ENCODE measurements at regions not wholly inside any gene's neighbourhood (a gene's known extent, or its start where the extent isn't known, plus 50 kb on each side); places are given as distances from the start of the nearest gene placed in this dataset.

DNA sequence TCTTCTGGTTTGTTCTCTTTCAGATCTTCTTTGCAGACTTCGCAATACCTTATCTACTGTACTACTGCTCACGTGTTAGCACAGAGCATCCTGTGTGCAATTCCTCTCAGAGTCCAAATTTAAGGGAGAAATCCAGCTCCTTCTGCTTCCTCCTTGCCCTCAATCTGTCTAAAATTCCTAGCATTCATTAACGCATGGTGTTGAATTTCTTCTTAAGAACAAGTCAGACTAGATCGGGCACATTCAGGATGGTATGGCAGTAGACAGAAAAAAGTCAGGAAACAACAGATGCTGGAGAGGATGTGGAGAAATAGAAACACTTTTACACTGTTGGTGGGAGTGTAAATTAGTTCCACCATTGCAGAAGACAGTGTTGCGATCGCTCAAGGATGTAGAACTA lies 206.1 kb upstream of the CDH7 start:
- DNase-seq, result no peak

DNA sequence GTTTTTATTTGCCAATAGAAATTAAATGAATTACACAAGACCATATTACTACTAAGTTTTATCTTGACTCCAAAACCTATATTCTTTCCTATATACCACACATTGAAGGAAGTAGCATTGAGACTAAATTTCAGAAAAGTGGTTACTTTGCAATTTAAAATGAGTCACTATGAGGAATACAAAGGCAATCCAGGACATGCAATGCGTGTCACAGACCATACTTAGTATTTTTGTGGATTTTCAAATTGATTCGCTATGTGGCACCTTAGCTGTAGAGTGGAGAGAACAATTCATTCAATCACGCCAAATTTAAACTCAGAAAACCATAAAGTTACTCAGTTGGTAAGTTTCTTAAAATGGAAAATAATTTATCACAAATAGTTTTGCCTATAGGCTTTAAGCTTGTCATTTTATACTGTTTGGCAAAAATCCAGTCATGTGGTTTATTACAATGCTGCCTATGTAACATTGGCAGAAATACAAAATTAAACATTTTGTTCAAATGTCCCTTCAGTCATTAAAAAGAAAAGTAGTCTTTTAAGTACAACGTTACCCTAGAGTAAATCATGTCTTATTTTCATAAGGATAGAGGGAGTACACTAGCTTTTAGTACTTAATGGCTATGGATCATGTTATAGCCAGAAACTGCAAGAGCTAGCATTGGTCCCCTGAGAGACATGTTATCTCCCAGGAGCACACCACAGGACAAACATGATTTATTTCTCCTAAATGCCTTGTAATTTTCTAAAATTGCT lies 222.8 kb upstream of the CDH7 start:
- no peak for DNase-seq

DNA sequence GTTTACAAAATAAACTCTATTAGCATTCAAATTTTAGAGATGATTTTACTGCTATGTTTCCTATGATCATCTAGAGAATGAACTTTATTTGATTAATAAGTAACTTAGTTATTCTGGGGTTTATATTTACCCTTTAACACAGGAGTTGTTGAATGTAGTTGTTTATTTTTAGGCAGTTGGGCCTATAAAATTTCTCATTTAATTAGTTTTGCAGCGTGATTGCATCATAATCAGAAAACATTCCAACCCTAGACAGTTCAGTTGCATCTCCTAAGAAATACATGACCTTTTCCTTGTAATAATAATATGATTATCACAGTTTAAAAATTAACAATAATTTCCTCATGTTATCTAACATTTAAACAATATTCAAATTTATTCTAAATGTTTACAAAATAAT lies 224.7 kb upstream of the CDH7 start:
- DNase-seq, result no peak

DNA sequence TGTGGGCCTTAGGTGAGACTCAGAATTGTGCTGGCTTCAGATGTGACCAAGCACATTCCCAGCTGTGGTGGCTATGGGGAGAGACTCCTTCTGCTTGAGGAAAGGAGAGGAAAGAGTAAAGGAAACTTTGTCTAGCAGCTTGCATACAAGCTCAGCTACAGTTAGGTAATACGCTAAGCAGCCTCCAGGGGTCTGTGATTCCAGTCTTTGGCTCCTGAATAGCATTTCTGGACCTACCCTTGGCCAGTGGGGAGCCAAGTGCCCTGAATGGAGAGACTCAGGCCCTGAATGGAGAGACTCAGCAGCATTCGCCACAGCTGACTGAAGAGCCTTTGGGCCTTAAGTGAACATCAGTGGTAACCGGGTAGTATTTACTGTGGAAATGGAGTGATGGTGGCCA lies 227.4 kb upstream of the CDH7 start:
- DNase-seq, result no peak

DNA sequence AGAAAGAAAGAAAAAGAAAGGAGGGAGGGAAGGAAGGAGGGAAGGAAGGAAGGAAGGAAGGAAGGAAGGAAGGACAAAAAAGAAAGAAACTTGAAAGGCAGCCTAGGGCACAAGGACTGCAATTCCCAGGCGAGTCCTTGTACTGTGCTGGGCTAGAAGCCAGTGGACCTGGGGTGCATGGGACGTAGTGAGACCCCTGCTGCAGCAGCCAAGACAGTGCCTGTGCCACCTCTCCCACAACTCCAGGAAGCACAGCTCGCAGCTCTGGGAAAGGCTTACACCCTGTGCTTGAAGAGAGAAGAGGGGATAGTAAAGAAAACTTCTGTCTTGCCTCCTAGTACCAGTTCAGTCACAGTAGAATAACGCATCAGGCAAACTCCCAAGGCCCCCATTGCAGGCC lies 227.9 kb upstream of the CDH7 start:
- no peak for DNase-seq

DNA sequence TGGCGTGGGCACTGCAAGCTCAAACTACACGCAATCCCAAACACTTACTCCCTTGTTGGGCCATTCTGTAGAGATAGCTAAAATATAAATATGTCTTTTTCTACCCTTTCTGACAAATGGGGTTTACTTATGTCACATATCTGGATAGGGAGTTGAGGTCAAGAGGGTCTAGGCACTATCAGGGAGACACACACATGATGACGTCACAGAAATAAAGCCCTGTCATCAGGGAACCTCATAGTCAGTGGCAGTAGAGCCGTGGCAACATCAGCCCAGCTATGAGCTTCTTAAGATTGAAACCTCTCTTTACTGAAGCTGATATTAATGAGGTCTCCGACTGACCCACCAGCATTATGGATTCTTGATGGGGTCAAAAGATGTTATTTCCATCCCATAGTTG lies 234.6 kb upstream of the CDH7 start:
- no peak for DNase-seq

DNA sequence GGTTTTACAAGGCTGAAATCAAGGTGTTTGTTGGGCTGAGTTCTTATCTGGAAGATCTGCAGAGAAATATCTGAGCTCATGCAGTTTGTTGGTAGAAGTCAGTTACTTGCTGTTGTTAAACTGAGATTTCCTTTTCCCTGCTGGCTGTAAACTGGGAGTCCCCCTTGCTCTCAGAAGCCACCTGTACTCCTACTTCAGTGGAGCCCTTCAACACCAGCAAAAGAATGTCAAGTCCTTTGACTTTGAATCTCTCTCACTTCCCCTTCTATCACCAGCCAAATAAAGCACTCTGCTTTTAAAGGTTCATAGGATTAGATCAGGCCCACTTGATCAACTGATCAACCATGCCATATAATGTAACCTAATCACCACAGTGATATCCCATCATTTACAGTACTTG lies 252.2 kb upstream of the CDH7 start:
- DNase-seq, result no peak

DNA sequence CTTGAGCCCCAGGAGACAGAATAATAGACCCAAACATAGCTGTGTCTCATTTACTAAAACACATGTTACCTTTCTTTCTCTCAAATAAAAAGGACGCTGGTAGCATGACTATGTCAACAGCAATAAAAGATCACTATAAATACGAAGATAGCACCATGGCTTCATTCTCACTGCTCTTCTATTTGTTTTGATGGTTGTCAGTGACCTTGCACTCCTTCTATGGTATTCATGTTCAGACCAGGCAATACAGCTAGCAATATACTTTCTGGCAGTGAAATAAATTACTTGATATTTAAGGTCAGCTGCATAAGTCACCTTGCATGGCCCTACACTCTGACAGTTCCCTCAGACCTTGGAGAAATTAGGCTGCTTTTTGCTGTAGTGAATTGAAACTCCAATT lies 263.2 kb upstream of the CDH7 start:
- peak; percentile 44 for DNase-seq

DNA sequence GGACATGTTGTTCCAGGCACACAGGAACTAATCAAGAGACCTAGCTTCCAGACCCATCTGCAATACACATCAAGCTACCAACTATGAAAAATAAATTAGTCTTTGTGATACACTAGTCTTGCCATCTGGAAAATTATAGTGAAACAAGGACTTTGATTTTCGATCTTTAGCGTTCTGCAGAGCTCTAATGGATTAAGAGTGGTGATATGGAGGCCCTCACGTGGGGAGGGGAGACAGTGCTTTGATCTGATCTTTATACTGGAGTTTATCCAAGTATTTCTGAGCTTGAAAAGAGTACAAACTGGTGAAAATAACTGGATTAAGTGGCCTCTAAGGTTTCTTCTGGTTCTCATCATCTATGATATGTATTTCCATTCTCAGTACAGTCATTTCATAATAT lies 273.4 kb upstream of the CDH7 start:
- DNase-seq, result no peak

DNA sequence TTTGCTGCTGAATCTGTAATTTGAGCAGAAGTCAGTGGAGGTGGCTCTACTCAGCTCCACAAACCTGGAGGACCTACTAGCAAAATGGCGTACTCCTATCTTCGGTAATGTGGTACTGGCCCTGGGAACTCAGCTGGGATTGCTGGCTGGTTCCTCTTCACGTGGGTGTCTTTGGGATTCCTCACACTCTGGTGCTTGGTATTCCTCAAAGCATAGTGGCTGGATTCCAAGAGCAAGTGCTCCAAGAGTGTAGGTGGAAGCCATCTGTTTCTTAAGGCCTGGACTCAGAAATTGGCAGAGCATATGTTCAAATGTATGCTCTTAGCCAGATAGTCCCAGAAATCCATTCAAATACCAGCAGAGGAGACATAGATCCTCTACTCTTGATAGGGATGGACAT lies 281.9 kb upstream of the CDH7 start:
- peak; percentile 6 for DNase-seq

DNA sequence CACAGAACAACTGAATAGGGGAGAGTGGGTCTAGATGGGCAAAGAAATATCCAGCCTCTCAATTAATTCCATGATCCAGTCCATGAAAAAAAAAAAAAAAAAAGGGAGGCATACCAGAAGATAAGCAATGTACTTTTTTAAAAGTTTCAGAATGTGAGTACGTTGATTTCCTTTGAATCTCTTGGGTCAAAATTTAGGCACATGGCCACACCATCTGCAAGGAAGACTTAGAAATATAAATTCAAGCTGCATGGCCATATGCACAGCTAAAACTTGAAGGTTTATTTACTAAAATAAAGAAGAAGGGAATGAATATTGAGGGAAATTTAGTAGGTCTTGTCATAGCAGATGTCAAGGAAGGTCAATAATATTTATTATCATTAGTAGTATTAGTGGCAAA lies 286.5 kb upstream of the CDH7 start:
- DNase-seq, result no peak

DNA sequence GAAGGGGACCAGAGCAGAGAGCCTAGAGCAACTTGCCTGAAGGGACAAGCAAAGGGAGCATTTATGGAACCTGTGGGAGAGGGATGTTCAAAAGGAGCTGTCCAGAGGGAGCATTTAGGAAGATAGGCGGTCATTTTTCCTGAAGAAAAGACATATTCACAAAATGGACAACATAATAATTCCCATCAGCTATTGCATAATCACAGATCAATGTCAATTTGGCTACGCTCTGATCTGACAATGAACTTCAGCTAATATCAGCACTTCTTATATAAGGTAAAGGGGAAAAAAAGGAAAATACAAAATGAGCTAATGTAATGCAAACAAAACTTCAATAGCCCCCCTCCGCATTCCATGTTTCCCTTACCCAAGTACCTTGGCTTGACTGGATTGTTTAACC lies 291.1 kb upstream of the CDH7 start:
- DNase-seq, result no peak

DNA sequence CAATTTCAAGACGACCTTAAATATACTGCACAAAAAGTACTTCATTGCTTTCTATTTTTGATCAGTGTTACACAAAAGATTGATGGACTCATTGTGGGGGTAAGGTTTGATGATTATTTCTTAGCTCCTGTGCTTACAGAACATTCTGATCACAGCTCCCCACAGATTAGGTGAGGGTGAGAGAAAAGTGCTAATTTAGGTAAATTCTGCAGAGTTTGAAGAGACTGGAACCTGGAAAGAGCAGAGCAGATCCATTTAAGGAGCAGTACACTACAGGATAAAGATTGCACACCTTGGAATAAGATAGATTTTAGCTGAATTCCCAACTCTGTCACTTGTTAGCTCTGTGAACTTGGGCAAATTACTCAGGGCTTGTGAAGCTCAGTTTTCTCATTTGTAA lies 291.9 kb upstream of the CDH7 start:
- DNase-seq, result no peak

DNA sequence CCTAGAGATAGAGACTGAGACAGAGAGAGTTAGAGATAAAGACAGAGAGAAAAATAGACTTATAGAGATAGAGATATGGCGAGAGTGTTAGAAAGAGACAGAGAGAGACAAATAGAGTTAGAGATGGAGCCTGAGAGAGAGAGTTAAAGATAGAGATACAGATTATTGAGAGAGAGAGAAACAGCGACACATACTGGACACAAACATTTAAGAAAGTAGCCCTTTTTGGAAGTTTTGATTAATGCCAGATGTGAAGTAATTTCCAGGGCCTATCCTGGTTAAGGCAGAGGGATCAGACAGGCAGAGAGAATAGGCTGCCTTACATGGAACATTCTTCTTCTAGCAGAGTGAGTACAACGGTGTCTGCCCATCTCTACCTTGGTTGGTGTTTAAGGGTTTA lies 311.6 kb upstream of the CDH7 start:
- DNase-seq, result no peak

DNA sequence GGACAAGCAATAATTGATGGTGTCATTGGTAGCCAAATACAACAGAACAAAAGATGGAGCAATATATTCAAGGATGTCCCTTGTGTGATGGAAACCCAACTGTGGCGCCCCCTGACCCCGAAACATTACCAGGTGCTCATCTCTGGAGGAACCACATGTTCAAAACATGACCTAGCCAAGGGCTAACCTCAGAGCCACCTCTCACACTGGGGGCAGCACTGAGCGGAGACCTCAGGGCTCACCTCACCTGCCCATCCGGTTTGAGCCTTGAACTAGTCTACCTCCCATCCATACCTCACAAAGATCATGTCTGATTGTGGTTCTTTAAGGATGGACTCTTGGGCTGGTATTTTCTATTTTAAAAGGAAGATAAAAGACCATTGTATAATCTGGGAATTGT lies 314.4 kb upstream of the CDH7 start:
- no peak for DNase-seq

DNA sequence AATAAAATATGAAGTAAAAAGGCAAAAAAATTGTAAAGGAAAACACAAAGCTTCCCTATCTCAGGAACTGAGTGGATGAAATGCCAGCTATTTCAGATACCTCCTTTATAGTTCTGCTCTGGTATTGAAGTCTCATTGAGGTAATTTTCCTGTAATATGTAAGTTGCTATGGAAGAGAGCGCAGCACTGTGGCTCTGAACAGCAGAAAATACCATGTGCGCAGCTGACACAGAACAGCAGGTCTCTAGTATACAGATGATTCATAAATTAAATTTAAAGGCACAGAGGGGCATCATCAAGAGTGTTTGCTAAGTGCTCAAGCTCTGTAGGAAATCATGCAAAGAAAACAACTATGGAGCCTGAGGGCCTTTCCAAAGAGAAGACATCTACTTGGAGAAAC lies 315.3 kb upstream of the CDH7 start:
- no peak for DNase-seq

DNA sequence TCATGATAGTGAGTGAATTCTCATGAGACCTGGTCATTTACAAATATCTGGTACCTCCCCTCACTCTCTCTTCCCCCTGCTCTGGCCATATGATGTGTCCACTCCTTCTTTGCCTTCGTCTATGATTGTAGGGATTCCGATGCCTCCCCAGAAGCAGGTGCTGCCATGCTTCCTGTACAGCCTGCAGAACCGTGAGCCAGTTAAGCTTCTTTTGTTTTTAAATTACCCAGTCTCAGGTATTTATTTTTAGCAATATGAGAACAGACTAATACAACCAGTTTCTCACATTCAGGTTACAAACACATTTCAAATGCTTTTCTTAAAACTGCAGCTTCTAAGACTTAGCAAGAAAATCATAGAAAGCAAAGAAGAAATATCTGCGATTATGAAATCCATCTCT lies 321.2 kb upstream of the CDH7 start:
- no peak for DNase-seq

DNA sequence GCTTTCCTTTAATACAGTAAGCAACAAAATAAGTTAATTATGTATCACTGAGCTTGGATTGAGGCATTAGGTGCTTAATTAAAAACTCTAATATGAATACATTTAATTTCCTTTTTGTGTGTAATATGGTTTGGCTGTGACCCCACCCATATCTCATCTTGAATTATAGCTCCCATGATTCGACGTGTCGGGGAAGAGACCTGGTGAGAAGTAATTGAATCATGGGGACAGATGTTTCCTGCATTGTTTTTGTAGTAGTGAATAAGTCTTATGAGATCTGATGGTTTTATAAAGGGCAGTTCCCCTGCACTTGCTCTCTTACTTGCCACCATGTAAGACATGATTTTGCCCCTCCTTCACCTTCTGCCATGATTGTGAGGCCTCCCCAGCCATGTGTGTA lies 325.4 kb upstream of the CDH7 start:
- DNase-seq, result no peak

DNA sequence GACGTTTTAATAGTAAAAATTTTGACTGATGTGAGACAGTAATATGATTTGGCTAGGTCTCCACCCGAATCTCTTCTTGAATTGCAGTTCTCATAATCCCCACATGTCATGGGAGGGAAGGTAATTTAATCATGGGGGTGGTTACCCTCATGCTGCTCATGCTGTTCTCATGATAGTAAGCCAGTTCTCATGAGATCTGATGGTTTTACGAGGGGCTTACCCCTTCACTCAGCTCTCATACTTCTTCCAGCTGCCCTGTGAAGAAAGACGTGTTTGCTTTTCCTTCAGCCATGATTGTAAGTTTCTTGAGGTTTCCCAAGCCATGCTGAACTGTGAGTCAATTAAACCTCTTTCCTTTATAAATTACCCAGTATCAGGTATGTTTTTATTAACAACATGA lies 327.0 kb upstream of the CDH7 start:
- DNase-seq, result no peak

DNA sequence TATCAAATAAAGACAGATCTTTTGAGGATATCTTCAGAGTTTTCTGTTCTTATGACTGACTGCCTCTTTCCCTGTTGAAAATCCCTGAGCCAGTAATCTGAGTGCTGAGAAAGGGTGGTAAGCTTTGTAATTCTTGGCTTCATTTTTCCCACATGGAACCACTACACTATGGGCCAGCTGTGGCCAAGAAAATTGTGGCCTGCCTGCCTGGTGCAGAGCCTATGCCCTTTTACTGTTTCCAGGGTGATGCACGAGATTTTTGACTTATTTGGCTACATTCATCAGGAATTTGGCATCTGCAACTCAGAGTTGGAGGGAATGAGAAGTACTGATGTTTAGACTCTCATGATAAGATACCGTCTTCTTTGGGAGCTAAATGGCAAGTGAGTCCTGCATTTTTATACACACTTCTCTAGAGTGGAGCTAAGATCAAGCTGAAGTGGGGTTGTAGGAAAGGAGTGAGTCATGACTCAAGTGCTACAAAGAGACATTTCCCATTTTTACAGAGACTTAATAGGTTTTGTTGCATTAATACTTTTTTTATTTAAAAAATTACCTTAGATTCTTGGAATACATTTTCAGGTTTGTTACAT lies 328.2 kb upstream of the CDH7 start:
- no peak for DNase-seq

DNA sequence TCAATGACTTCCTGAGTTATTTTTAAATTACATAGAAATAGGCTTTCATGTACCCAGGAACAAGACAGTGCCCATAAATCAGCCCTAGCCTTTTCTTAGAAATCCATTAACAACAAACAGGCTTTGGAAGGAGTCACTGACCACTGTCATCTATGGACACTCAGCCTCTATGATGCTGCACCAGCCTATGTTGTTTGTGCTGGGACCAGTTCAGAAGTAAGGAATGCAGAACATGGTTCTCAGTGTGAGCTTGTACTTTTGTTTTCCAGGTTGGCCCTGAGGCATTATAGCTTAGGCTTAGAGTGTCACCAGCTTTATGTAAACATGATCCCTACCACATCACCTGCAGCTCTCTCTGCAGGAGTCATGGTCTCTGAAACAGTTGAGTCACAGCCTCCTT lies 335.7 kb upstream of the CDH7 start:
- no peak for DNase-seq

DNA sequence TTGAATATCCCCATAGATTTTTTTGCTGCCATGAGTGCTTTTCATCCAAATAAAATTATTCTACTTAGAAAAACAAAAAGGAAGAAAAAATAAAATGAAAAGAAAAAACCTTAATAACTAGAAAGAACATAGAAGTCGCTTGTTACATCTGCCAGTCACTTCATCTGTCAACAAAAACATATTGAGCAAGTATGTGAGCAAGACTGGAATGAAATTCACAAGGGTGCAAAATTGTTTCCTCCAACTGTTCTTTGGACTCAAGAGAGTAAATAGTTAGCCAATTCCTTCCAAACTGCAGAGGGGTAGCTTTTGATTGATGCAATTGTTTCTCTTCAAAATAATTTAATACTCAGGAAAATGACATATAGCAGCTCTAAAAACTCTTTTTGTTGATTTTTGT lies 336.3 kb upstream of the CDH7 start:
- DNase-seq, result no peak

DNA sequence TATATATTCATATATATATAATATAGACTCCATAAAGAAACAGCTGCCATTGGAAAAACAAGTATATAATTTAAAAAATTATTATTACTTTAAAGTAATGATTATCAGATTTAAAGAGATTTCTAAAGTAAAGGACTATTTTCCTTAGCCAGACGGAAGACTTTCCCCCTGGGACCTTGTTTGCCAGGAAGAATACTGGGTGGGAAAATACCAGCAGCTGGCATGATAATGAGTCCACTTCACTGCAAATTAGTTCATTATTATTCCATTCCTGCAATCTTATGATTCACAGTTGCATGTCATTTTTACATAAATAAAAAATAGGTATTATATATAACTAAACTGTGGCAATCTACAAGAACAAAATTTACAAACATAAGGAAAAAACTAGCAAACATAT lies 339.8 kb upstream of the CDH7 start:
- peak; percentile 77 for DNase-seq

DNA sequence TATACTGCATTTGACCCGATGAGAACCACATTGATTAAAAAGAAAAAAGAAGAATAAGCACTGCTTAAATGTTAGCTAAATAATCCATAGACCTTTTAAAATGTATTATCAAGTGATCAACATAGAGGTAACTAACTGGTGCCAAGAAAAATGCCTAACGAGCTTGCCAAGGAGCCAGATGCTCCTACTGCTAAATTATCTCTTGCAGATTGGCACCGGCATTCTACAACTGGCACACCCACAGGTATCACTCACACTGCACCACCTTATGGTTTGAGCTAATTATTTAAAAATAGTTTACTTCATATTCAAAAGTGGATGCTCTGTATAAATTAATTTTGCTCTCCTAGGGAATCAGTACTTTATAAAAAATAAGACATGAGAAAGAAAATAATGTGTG lies 341.6 kb upstream of the CDH7 start:
- DNase-seq, result peak; percentile 77

DNA sequence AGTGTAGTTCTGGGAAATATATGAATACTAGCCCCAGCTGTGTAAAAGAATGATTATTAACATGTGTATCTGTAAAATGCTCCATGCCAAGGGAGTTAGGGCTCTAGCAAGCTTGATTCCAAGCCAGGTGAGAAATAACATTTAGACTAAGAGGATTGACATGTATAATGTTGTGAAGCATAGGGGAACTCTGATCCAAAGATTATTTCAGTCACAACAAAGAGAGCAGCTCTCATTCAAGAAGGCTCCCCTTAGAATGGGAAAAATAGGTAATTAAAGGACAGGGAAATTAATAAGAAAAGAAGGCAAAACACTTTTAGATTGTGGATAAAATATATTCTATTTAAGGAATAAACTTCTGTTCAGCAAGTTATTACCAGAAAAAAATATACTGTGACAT lies 347.3 kb upstream of the CDH7 start:
- no peak for DNase-seq

Data from NCI-H1694 (cell line).